ENCODE measurements at regions not wholly inside any gene's neighbourhood (a gene's known extent, or its start where the extent isn't known, plus 50 kb on each side); places are given as distances from the start of the nearest gene placed in this dataset.

- H3K9me2 ChIP-seq, result no peaks in the 10 kb centered on the region
- no peaks in the 10 kb centered on the region for H3K27me3 ChIP-seq (ENCODE audit: insufficient read depth)
- POLR2A ChIA-PET, result no interaction called here
- H3K4me1 ChIP-seq (ENCODE audit: control insufficient read depth in 1 of 2, insufficient read depth in 2 of 2, low read depth in 1 of 2, low read length in 1 of 2), result no peaks in the 10 kb centered on the region
- no peaks in the 10 kb centered on the region for H4K20me1 ChIP-seq (ENCODE audit: insufficient read depth)
- H3K79me2 ChIP-seq (ENCODE audit: insufficient read depth), result no peaks in the 10 kb centered on the region
- no peak overlapping the region for H3K4me3 ChIP-seq (ENCODE audit: low read depth in 2 of 2, low read length in 1 of 2)
- H3K36me3 ChIP-seq (replicated peaks in 1 of 2; ENCODE audit: control insufficient read depth in 1 of 2, insufficient read depth in 2 of 2, low read length in 1 of 2), result no peaks in the 10 kb centered on the region
- no peak overlapping the region for H3K4me2 ChIP-seq
- no peak overlapping the region for H3K9ac ChIP-seq
- H3F3A ChIP-seq (replicated peaks; ENCODE audit: insufficient read depth), result no peaks in the 10 kb centered on the region
- no peaks in the 10 kb centered on the region for H3K9me3 ChIP-seq
- TF ChIP-seq PBX3 (IDR thresholded peaks at IDR 0.05) (no peak), RCOR1 (IDR thresholded peaks at IDR 0.05; ENCODE audit: low read length) (no peak), SMC3 (IDR thresholded peaks at IDR 0.05; ENCODE audit: low read depth, low read length) (no peak), TEAD4 (IDR thresholded peaks at IDR 0.05; ENCODE audit: borderline replicate concordance, insufficient read depth) (no peak), MXI1 (IDR thresholded peaks at IDR 0.05; ENCODE audit: low read depth, low read length) (no peak)
- H3K27ac ChIP-seq (ENCODE audit: low read depth in 2 of 2, low read length in 1 of 2), result no peak overlapping the region
- CTCF ChIA-PET, result no interaction called here
- no peak for DNase-seq
- H2AFZ ChIP-seq (ENCODE audit: low read depth), result no peak overlapping the region
These were observed 213.0 kb downstream of the FRK start for GRCh38 chr6:115847671-115848070.

- H3K4me1 ChIP-seq (ENCODE audit: control insufficient read depth in 1 of 2, insufficient read depth in 2 of 2, low read depth in 1 of 2, low read length in 1 of 2), result no peaks in the 10 kb centered on the region
- H3K9me2 ChIP-seq, result no peaks in the 10 kb centered on the region
- H3K4me3 ChIP-seq (ENCODE audit: low read depth in 2 of 2, low read length in 1 of 2), result no peak overlapping the region
- H3K27ac ChIP-seq (ENCODE audit: low read depth in 2 of 2, low read length in 1 of 2), result no peak overlapping the region
- no peak for TF ChIP-seq FOXM1 (IDR thresholded peaks at IDR 0.05; ENCODE audit: low read depth)
- TF ChIP-seq GABPA (IDR thresholded peaks at IDR 0.05; ENCODE audit: low read depth), result no peak
- TF ChIP-seq GATA2 (CRISPR knock-in tag; IDR thresholded peaks at IDR 0.05), result no peak
- no peaks in the 10 kb centered on the region for H3K79me2 ChIP-seq (ENCODE audit: insufficient read depth)
- H3K9me3 ChIP-seq, result no peaks in the 10 kb centered on the region
- H3F3A ChIP-seq (replicated peaks; ENCODE audit: insufficient read depth), result no peaks in the 10 kb centered on the region
- no peaks in the 10 kb centered on the region for H3K27me3 ChIP-seq (ENCODE audit: insufficient read depth)
- DNase-seq, result no peak
- no peaks in the 10 kb centered on the region for H3K36me3 ChIP-seq (replicated peaks in 1 of 2; ENCODE audit: control insufficient read depth in 1 of 2, insufficient read depth in 2 of 2, low read length in 1 of 2)
- H4K20me1 ChIP-seq (ENCODE audit: insufficient read depth), result no peaks in the 10 kb centered on the region
- H3K4me2 ChIP-seq, result no peak overlapping the region
- CTCF ChIA-PET, result no interaction called here
- no peak overlapping the region for H3K9ac ChIP-seq
- POLR2A ChIA-PET, result no interaction called here
- no peak overlapping the region for H2AFZ ChIP-seq (ENCODE audit: low read depth)
These were observed 216.7 kb downstream of the FRK start for GRCh38 chr6:115843945-115844344.

GRCh38 chr6:115842338-115842737, 218.4 kb downstream of the FRK start:
- Histone ChIP-seq H3K27ac (ENCODE audit: low read depth in 2 of 2, low read length in 1 of 2) (no peak overlapping the region), H3K4me3 (ENCODE audit: low read depth in 2 of 2, low read length in 1 of 2) (no peak overlapping the region), H3K36me3 (replicated peaks in 1 of 2; ENCODE audit: control insufficient read depth in 1 of 2, insufficient read depth in 2 of 2, low read length in 1 of 2) (no peaks in the 10 kb centered on the region), H3K4me2 (no peak overlapping the region), H3F3A (replicated peaks; ENCODE audit: insufficient read depth) (no peaks in the 10 kb centered on the region), H3K9me2 (no peaks in the 10 kb centered on the region), H3K9ac (no peak overlapping the region), H4K20me1 (ENCODE audit: insufficient read depth) (no peaks in the 10 kb centered on the region), H2AFZ (ENCODE audit: low read depth) (no peak overlapping the region), H3K79me2 (ENCODE audit: insufficient read depth) (no peaks in the 10 kb centered on the region), H3K9me3 (no peaks in the 10 kb centered on the region), H3K4me1 (ENCODE audit: control insufficient read depth in 1 of 2, insufficient read depth in 2 of 2, low read depth in 1 of 2, low read length in 1 of 2) (no peaks in the 10 kb centered on the region), H3K27me3 (ENCODE audit: insufficient read depth) (no peaks in the 10 kb centered on the region)
- no peak for DNase-seq
- CTCF ChIA-PET, result no interaction called here
- 26% methylated on average over 3 of the region's 3 CpGs for WGBS (ENCODE audit: low lambda C conversion rate)
- no peak for TF ChIP-seq GATA2 (CRISPR knock-in tag; IDR thresholded peaks at IDR 0.05)
- no peak for TF ChIP-seq YY1 (IDR thresholded peaks at IDR 0.05; ENCODE audit: low read depth)
- no peak for TF ChIP-seq MXI1 (IDR thresholded peaks at IDR 0.05; ENCODE audit: low read depth, low read length)
- TF ChIP-seq USF2 (IDR thresholded peaks at IDR 0.05; ENCODE audit: borderline replicate concordance, low read depth, low read length), result no peak
- TF ChIP-seq FOXJ3 (CRISPR knock-in tag; IDR thresholded peaks at IDR 0.05), result no peak
- no peak for TF ChIP-seq NFIC (IDR thresholded peaks at IDR 0.05; ENCODE audit: borderline replicate concordance)
- no peak for TF ChIP-seq RCOR1 (IDR thresholded peaks at IDR 0.05; ENCODE audit: low read length)
- no peak for TF ChIP-seq SIN3A (IDR thresholded peaks at IDR 0.05; ENCODE audit: borderline replicate concordance, low read depth, low read length)
- TF ChIP-seq NRF1 (IDR thresholded peaks at IDR 0.05; ENCODE audit: low read depth, low read length), result no peak
- no peak for TF ChIP-seq RFX5 (IDR thresholded peaks at IDR 0.05; ENCODE audit: low read length)
- TF ChIP-seq TAF1 (IDR thresholded peaks at IDR 0.05; ENCODE audit: borderline replicate concordance, low read depth, low read length), result no peak
- TF ChIP-seq TCF12 (IDR thresholded peaks at IDR 0.05), result no peak
- no peak for TF ChIP-seq SMC3 (IDR thresholded peaks at IDR 0.05; ENCODE audit: low read depth, low read length)
- no peak for TF ChIP-seq POLR2AphosphoS5 (IDR thresholded peaks at IDR 0.05; ENCODE audit: low read depth, low read length)
- TF ChIP-seq FOXM1 (IDR thresholded peaks at IDR 0.05; ENCODE audit: low read depth), result no peak
- TF ChIP-seq TEAD4 (IDR thresholded peaks at IDR 0.05; ENCODE audit: borderline replicate concordance, insufficient read depth), result no peak
- TF ChIP-seq GABPA (IDR thresholded peaks at IDR 0.05; ENCODE audit: low read depth), result no peak
- no peak for TF ChIP-seq ELF1 (IDR thresholded peaks at IDR 0.05)
- no peak for TF ChIP-seq RAD21 (IDR thresholded peaks at IDR 0.05; ENCODE audit: low read length)
- TF ChIP-seq EP300 (IDR thresholded peaks at IDR 0.05; ENCODE audit: borderline replicate concordance in 1 of 2, low read depth in 1 of 2, low read length in 1 of 2), result no peak
- POLR2A ChIA-PET, result no interaction called here

Measured in SK-N-SH (cell line).